KMS-11 (cell line): ENCODE measurements at regions not wholly inside any gene's neighbourhood (a gene's known extent, or its start where the extent isn't known, plus 50 kb on each side); places are given as distances from the start of the nearest gene placed in this dataset.
A peak's percentile ranks its signal among the peaks of the same experiment; 100 is the strongest.

Experiments used
- H2AFZ ChIP-seq: fragments of 200-600 bp; sonication (generic); 2 replicates; pipeline ENCODE4 v1.6.1; 2016; ENCODE audit warnings: antibody characterized with exemption, mixed run types, low read depth
- H3K27ac ChIP-seq: fragments of 200-600 bp; sonication (generic); 2 replicates; pipeline ENCODE4 v1.6.1; 2016; ENCODE audit warnings: mild to moderate bottlenecking, mixed run types
- H3K27me3 ChIP-seq: fragments of 200-600 bp; sonication (generic); 2 replicates; pipeline ENCODE4 v1.6.1; 2017; ENCODE audit warnings: mild to moderate bottlenecking, low read depth, mixed run types, moderate library complexity; ENCODE audit not compliant: insufficient read depth
- H3K36me3 ChIP-seq: fragments of 200-600 bp; sonication (generic); 2 replicates; pipeline ENCODE4 v1.6.1; 2017; ENCODE audit warnings: mild to moderate bottlenecking, mixed run types; ENCODE audit not compliant: insufficient read depth
- H3K4me1 ChIP-seq: fragments of 200-600 bp; sonication (generic); 2 replicates; pipeline ENCODE4 v1.6.1; 2016; ENCODE audit warnings: mild to moderate bottlenecking, low read depth, mixed run types; ENCODE audit not compliant: poor library complexity, severe bottlenecking
- H3K4me2 ChIP-seq: fragments of 200-600 bp; sonication (generic); 2 replicates; pipeline ENCODE4 v1.7.0; 2016; ENCODE audit warnings: mild to moderate bottlenecking, mixed run types
- H3K4me3 ChIP-seq: fragments of 200-600 bp; sonication (generic); IDR thresholded peaks from 2 replicates; pipeline ENCODE4 v1.6.1; 2017; ENCODE audit warnings: low read depth, low read length, mixed read lengths; ENCODE audit not compliant: insufficient read depth
- H3K79me2 ChIP-seq: fragments of 200-600 bp; sonication (generic); 2 replicates; pipeline ENCODE4 v1.6.1; 2016; ENCODE audit warnings: low read depth, mixed run types; ENCODE audit not compliant: insufficient read depth
- H3K9ac ChIP-seq: fragments of 200-600 bp; sonication (generic); 2 replicates; pipeline ENCODE4 v1.6.1; 2016; ENCODE audit warnings: mild to moderate bottlenecking, mixed run types
- H4K20me1 ChIP-seq: fragments of 200-600 bp; sonication (generic); 2 replicates; pipeline ENCODE4 v1.6.1; 2016; ENCODE audit warnings: mild to moderate bottlenecking, mixed run types; ENCODE audit not compliant: insufficient read depth
- CTCF ChIP-seq: fragments of 200-600 bp; sonication (generic); conservative IDR thresholded peaks from 2 replicates; pipeline ENCODE4 v1.6.1; 2017; ENCODE audit warnings: low read depth, mild to moderate bottlenecking, antibody characterized with exemption, low read length, moderate library complexity, mixed read lengths

GRCh38 chrX:20527558-20528011 lies 260.9 kb upstream of the RPS6KA3 start:
- Histone ChIP-seq H3K27me3 (no peaks in the 10 kb centered on the region), H3K4me3 (no peak overlapping the region), H3K9ac (no peak overlapping the region), H2AFZ (no peak overlapping the region), H3K36me3 (no peaks in the 10 kb centered on the region), H3K79me2 (no peaks in the 10 kb centered on the region), H3K4me2 (peak overlapping the region; percentile 42), H3K27ac (no peak overlapping the region), H3K4me1 (peaks cover 34% of the 10 kb centered on the region), H4K20me1 (no peaks in the 10 kb centered on the region)
- TF ChIP-seq CTCF = peak; percentile 60; the same call in 1 of the 2 replicates

DNA sequence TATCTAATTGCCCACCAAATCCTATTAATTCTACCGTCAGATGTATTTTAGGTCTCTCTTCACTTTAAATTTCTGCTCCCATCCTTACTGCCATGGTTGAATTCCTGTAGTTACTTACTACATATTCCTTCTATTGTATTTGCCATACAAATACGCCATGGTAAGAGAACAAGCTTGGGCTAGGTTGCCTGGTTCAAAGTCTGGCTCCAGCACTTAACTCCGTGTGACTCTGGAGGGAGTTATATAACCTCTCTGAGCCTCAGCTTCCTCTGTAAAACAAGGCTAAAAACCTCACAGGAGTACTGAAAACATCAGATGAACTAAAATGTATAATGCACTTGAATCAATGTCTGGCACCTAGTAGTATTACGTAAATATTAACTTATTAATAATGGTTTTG lies 260.3 kb upstream of the RPS6KA3 start:
- no peak overlapping the region for H3K9ac ChIP-seq
- no peaks in the 10 kb centered on the region for H4K20me1 ChIP-seq
- no peaks in the 10 kb centered on the region for H3K36me3 ChIP-seq
- no peak overlapping the region for H3K4me2 ChIP-seq
- no peak for TF ChIP-seq CTCF
- no peaks in the 10 kb centered on the region for H3K27me3 ChIP-seq
- H2AFZ ChIP-seq = no peak overlapping the region
- no peak overlapping the region for H3K27ac ChIP-seq
- peaks cover 38% of the 10 kb centered on the region for H3K4me1 ChIP-seq
- no peaks in the 10 kb centered on the region for H3K79me2 ChIP-seq
- H3K4me3 ChIP-seq = no peak overlapping the region

- Histone ChIP-seq H3K9ac (no peak overlapping the region; the same call in 1 of the 2 replicates), H3K27me3 (no peaks in the 10 kb centered on the region), H2AFZ (no peak overlapping the region; the same call in 1 of the 2 replicates), H3K27ac (peak overlapping the region; percentile 44), H3K4me1 (peaks cover 34% of the 10 kb centered on the region), H3K4me2 (peak overlapping the region; percentile 32; the same call in 1 of the 2 replicates), H3K4me3 (no peak overlapping the region), H4K20me1 (no peaks in the 10 kb centered on the region), H3K36me3 (no peaks in the 10 kb centered on the region), H3K79me2 (no peaks in the 10 kb centered on the region)
- no peak for TF ChIP-seq CTCF
These were observed 257.1 kb upstream of the RPS6KA3 start for GRCh38 chrX:20523626-20524312.

DNA sequence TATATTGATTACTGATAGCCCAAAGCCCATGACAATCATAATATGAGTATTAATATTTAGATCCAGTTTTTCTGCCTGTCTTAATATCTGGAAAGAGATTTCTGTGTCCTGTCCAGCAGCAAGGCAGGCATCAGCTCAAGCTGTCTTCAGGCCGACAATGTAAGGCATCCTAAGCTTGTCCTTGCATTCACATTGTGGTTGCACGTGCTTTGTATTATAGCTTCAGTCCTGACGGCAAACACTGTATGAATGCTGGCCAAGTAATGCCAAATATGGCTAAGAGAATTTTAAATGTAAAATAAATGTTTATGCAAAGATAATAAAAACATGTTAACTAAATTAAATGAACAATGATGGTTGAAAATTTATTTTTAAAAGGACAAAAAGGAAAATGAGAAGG lies 255.7 kb upstream of the RPS6KA3 start:
- H3K9ac ChIP-seq = no peak overlapping the region
- TF ChIP-seq CTCF = no peak
- peaks cover 34% of the 10 kb centered on the region for H3K4me1 ChIP-seq
- no peak overlapping the region for H3K4me2 ChIP-seq
- no peak overlapping the region for H3K27ac ChIP-seq
- H4K20me1 ChIP-seq = no peaks in the 10 kb centered on the region
- no peaks in the 10 kb centered on the region for H3K36me3 ChIP-seq
- H3K4me3 ChIP-seq = no peak overlapping the region
- no peaks in the 10 kb centered on the region for H3K79me2 ChIP-seq
- no peak overlapping the region for H2AFZ ChIP-seq
- no peaks in the 10 kb centered on the region for H3K27me3 ChIP-seq
